Right lobe of liver (tissue), 6 donors: ENCODE measurements at regions not wholly inside any gene's neighbourhood (a gene's known extent, or its start where the extent isn't known, plus 50 kb on each side); places are given as distances from the start of the nearest gene placed in this dataset.

Experiments
- ATAC-seq, 4 donors: fragments of 200-7000 bp; cut with Tn5 transposase; one replicate each; pipeline ENCODE4 v1.9.1; 2020; ENCODE audit warnings: mild to moderate bottlenecking in 4 of 4, moderate library complexity in 4 of 4
- DNase-seq, 3 donors: peaks; one replicate each; pipeline ENCODE4 v3.0.0-alpha.2; 2020
- H3K27ac ChIP-seq, 3 donors: fragments of 200-600 bp; one replicate each; pipeline ENCODE4 v1.8.0; 2022
- H3K27me3 ChIP-seq, 2 donors: fragments of 200-600 bp; one replicate each; pipeline ENCODE4 v1.8.0; 2022
- H3K36me3 ChIP-seq, 4 donors: fragments of 200-600 bp; sonication (generic) in 1 of 4; one replicate each; pipeline versions ENCODE4 v1.5.1 to v1.8.0; 2017 to 2022; ENCODE audit warnings: control low read depth in 1 of 4
- H3K4me1 ChIP-seq, 4 donors: fragments of 200-600 bp; sonication (generic) in 1 of 4; one replicate each; pipeline versions ENCODE4 v1.5.1 to v1.8.0; 2017 to 2022; ENCODE audit warnings: control low read depth in 1 of 4
- H3K4me3 ChIP-seq, 3 donors: fragments of 200-600 bp; one replicate each; pipeline ENCODE4 v1.8.0; 2022
- H3K9me3 ChIP-seq, 4 donors: fragments of 200-600 bp; sonication (generic) in 1 of 4; one replicate each; pipeline versions ENCODE4 v1.5.1 to v1.8.0; 2017 to 2022; ENCODE audit warnings: control low read depth in 1 of 4
- CTCF ChIP-seq, 4 donors: fragments of 200-600 bp in 3 of 4; fragments of 450-650 bp in 1 of 4; IDR thresholded peaks; one replicate each; pipeline versions ENCODE4 v1.5.1 to v1.8.0; 2016 to 2022; ENCODE audit warnings: antibody characterized with exemption in 4 of 4, mild to moderate bottlenecking in 2 of 4
- POLR2A ChIP-seq: fragments of 450-650 bp; IDR thresholded peaks from one replicate; pipeline ENCODE4 v1.6.1; 2017; ENCODE audit warnings: antibody characterized with exemption, mild to moderate bottlenecking
- WGBS: methylation state at CpG from one replicate; pipeline ENCODE4 v1.1.6; 2018; ENCODE audit warnings: low coverage, low lambda C conversion rate; ENCODE audit not compliant: insufficient coverage; ENCODE audit errors: missing lambda C conversion rate; 5-methylcytosine and 5-hydroxymethylcytosine counted together
- intact Hi-C, 2 donors: fragments of 100-400 bp; cut with DNase I; formaldehyde crosslinking; loops; one replicate each; pipeline versions ENCODE4 v1.11.2 to v1.14.1; 2022
- donor health status: DM: no; HTN: yes; CAD: no.
- donor health status: DM: no; HTN: no; CAD: no.
- donor health status: DM: no; HTN: no; CAD: no.
- donor health status: DM: no; HTN: yes; CAD: no.
- donor health status: DM: no; HTN: yes; CAD: no.

GRCh38 chr6:151677404-151677803 is 130.1 kb upstream of the ESR1 start:
- WGBS = 26% methylated on average over 6 of the region's 6 CpGs
- no peak for TF ChIP-seq CTCF (IDR thresholded peaks at IDR 0.05)
- TF ChIP-seq POLR2A = no peak
- intact Hi-C loops = no loop called here
- DNase-seq = no peak
- H3K36me3 ChIP-seq = no peaks in the 10 kb centered on the region
- peaks cover 0 to 43% (median 13%) of the 10 kb centered on the region in 4 donors for H3K4me1 ChIP-seq
- no peaks in the 10 kb centered on the region for H3K9me3 ChIP-seq
- H3K27ac ChIP-seq = peak overlapping the region in 2 of 3 donors; percentile 8 to 34
- H3K4me3 ChIP-seq = no peak overlapping the region
- ATAC-seq = peak; percentile 48 to 67 (median 62)
- no peaks in the 10 kb centered on the region for H3K27me3 ChIP-seq

GRCh38 chr6:151679081-151679480 is 128.4 kb upstream of the ESR1 start:
- Histone ChIP-seq H3K4me3 (no peak overlapping the region), H3K9me3 (no peaks in the 10 kb centered on the region), H3K36me3 (no peaks in the 10 kb centered on the region), H3K27me3 (no peaks in the 10 kb centered on the region), H3K27ac (peak overlapping the region in 1 of 3 donors; percentile 8), H3K4me1 (peaks cover 0 to 54% (median 18%) of the 10 kb centered on the region in 4 donors)
- no peak for TF ChIP-seq POLR2A
- no peak for TF ChIP-seq CTCF (IDR thresholded peaks at IDR 0.05)
- no peak for ATAC-seq
- DNase-seq = no peak
- 54% methylated on average over 8 of the region's 9 CpGs for WGBS
- intact Hi-C loops = no loop called here

- ATAC-seq (no peak), DNase-seq (no peak)
- Histone ChIP-seq H3K9me3 (no peaks in the 10 kb centered on the region), H3K27me3 (no peaks in the 10 kb centered on the region), H3K4me3 (no peak overlapping the region), H3K36me3 (no peaks in the 10 kb centered on the region), H3K27ac (no peak overlapping the region), H3K4me1 (peaks cover 0 to 54% (median 18%) of the 10 kb centered on the region in 4 donors)
- WGBS = 97% methylated on average over 5 of the region's 5 CpGs
- TF ChIP-seq CTCF (IDR thresholded peaks at IDR 0.05) (no peak), POLR2A (no peak)
- intact Hi-C loops = no loop called here
Observed at GRCh38 chr6:151679941-151680340, 127.5 kb upstream of the ESR1 start.

GRCh38 chr6:151680846-151681432 is 126.5 kb upstream of the ESR1 start:
- no peak overlapping the region for H3K4me3 ChIP-seq
- H3K36me3 ChIP-seq = no peaks in the 10 kb centered on the region
- ATAC-seq (no peak), DNase-seq (no peak)
- H3K4me1 ChIP-seq = peaks cover 0 to 49% (median 17%) of the 10 kb centered on the region in 4 donors
- intact Hi-C loops = no loop called here
- H3K27ac ChIP-seq = peak overlapping the region; percentile 57 to 76 (median 64)
- H3K9me3 ChIP-seq = no peaks in the 10 kb centered on the region
- no peaks in the 10 kb centered on the region for H3K27me3 ChIP-seq
- TF ChIP-seq CTCF (IDR thresholded peaks at IDR 0.05) (no peak), POLR2A (no peak)
- WGBS = 80% methylated on average over 11 of the region's 16 CpGs
